Ovary (tissue), 3 donors: ENCODE measurements at regions not wholly inside any gene's neighbourhood (a gene's known extent, or its start where the extent isn't known, plus 50 kb on each side); places are given as distances from the start of the nearest gene placed in this dataset.

ENCODE experiments used
- EP300 ChIP-seq: sonication (generic); formaldehyde crosslinking; IDR thresholded peaks from one replicate; pipeline ENCODE4 v1.6.1; 2017; ENCODE audit warnings: antibody characterized with exemption
- POLR2A ChIP-seq: fragments of 450-650 bp; IDR thresholded peaks from one replicate; pipeline ENCODE4 v1.6.1; 2017; ENCODE audit warnings: antibody characterized with exemption, mild to moderate bottlenecking, moderate library complexity
- TF ChIP-seq, protein P1 (sequence below), 3 donors: fragments of 450-650 bp in 2 of 3; fragments of 200-600 bp in 1 of 3; IDR thresholded peaks; one replicate each; pipeline versions ENCODE4 v1.5.1 to v1.8.0; 2016 to 2022; ENCODE audit warnings: antibody characterized with exemption in 3 of 3, mild to moderate bottlenecking in 1 of 3
- donor health status: DM: no; HTN: no; CAD: no.

DNA sequence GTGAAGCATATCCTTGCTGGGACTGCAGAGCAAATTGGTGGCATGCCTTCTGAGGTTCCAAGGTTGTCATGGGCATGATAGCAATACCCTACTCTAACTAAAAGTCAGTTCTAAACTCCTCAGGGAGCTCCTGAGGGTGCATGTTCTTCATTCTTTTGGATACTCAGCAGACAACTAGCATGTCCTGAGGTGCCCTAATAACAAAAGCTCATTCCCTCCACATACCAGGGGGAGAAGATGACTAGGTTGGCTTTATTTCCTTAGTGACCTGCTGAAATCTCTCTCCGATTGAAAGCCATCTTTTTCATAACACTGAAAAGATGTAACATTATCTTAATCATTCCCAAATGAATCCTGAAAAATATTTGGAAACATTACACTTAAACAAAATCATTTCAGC lies 188.7 kb upstream of the IGF1 start:
- TF ChIP-seq EP300 (no peak), POLR2A (no peak)
- TF ChIP-seq, protein P1, sequence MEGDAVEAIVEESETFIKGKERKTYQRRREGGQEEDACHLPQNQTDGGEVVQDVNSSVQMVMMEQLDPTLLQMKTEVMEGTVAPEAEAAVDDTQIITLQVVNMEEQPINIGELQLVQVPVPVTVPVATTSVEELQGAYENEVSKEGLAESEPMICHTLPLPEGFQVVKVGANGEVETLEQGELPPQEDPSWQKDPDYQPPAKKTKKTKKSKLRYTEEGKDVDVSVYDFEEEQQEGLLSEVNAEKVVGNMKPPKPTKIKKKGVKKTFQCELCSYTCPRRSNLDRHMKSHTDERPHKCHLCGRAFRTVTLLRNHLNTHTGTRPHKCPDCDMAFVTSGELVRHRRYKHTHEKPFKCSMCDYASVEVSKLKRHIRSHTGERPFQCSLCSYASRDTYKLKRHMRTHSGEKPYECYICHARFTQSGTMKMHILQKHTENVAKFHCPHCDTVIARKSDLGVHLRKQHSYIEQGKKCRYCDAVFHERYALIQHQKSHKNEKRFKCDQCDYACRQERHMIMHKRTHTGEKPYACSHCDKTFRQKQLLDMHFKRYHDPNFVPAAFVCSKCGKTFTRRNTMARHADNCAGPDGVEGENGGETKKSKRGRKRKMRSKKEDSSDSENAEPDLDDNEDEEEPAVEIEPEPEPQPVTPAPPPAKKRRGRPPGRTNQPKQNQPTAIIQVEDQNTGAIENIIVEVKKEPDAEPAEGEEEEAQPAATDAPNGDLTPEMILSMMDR (IDR thresholded peaks at IDR 0.05) = no peak
